GM18870 (cell line): ENCODE measurements at regions not wholly inside any gene's neighbourhood (a gene's known extent, or its start where the extent isn't known, plus 50 kb on each side); places are given as distances from the start of the nearest gene placed in this dataset.

Experiments used
- ATAC-seq: cut with Tn5 transposase; IDR thresholded peaks from one replicate; pipeline ENCODE4 v1.9.1; 2021; ENCODE audit warnings: moderate library complexity; ENCODE audit not compliant: unreplicated experiment

DNA sequence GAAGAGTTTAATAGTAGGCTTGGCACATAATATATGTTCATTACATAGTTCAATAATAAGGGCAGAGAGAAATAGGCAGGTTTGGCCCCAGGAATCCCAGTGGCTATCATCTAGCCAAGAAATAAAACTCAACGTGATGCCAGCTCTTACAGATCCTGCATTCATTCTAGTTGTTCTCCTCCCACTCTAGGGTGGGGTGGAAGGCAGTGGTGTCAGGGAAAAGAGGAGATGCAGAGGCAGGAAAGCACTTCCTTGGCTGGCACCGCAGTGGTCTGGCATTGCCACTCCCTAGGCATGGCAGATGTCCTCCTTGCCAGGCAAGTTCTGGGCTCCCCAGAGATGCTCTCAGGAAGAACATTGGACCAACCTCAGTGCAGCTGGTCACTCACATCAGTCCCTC lies 383.6 kb downstream of the GRIN2B start:
- no peak for ATAC-seq

DNA sequence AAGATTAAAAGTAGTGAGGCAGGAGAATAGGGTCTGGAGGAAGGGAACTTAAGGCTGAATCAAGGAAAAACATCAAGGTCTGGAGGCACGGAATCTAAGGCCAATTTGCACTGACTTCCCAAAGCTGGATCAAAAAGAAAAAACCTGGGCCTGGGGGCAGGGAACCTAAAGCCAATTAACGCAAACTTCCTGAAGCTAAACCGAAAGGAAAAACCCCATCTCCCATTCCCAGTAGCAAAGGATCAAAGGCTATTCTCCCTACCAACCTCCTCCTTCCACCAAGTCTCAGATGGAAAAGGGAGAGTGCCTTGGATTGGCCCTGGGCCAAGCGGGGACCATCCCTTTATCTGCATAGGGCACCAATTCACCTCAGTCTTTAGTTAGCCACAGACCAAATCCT lies 384.2 kb downstream of the GRIN2B start:
- no peak for ATAC-seq

DNA sequence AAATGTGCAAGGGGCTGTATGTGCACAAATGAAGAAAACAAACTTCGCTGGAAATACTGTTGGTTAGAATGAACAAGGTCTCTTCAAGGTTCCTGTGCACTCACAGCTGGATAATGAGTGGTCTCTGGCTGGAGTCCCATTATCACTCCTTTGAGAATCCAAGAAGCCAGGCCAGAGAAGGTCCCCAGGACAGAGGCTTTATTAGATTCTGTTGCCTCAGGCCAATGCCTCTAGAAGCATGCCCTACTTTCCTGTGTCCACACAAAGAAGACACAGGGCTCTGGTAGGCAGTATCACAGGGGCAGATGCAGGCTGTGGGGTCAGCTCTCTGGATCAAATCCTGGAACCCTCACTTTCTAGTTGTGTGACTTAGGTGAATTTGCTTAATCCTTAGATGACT lies 384.7 kb downstream of the GRIN2B start:
- ATAC-seq: no peak

DNA sequence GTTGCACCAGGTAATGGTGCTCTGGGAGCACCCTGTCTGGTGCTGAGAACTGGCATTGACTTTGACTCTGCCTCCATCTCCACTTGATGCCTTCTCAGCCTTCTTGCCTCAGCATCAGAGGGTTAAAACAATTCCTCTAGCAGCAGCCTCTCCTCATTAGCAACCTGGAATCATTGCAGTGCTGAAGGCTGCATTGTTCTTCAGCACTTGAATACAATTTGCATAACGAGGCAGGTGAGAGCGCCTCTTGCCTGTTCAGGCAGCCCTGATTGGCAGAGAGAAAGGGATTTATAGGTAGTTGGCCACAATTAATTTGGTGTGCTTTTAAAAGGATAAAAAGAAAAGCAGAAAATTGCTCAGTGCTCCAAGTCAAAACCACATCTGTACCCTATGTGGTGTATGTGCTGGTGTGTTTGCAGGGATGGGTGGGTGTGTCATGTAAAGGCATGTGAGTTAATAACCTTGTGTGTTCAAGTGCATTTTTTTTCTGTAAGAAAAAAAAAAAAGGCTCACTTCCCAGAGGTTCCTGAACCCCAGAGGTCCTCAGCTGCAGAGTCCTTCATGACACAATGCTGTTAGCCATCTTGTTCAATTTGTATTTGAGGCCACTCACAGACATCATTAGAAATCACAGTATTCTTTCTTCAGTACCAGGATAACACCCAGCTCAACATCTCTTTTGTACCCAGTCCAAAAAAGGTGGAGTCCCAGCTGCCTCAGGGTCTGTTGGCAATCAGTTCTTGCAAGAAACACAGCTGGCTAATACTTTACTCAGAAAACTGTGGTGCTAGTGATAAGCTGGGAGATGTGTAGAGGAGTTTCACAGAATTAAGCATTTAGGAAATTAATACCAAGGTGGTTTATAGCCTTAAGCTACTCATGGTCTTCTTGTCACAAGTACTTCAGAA lies 385.6 kb downstream of the GRIN2B start:
- no peak for ATAC-seq

DNA sequence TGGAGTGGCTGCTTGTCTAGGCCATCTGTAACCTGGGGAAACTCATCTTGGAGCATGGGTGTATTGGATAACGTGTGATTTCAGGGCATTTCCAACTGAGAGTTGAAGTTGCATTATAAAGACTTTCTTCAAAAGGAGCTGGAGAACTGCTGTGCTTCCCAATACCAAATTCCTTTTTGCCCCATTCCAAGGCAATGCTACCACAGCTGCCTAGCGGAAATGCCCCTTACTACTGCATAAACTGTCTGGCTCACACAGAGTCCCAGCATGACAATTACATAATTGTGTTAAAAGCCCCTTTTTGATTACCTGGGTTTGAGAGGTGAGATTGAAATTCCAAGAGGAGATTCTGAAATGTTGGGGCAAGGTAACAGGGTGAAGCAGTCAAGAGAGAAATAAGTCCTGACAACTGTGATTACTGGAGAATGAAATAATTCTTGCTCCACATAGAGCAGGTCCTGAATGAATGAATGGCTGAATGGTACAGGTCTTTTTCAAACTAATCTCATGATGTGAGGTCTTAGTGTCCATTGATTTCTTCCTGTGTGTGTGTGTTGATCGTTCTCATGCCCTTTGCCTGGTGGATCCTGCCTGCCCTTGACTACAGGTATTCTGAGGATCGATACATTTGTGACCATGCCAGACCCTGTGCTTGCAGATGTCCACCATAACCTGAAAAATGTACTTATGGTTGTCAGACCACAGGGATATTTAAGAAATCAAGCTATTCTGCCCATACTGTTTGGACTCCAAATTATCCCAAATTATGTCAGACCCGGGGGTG lies 386.5 kb downstream of the GRIN2B start:
- ATAC-seq: no peak

DNA sequence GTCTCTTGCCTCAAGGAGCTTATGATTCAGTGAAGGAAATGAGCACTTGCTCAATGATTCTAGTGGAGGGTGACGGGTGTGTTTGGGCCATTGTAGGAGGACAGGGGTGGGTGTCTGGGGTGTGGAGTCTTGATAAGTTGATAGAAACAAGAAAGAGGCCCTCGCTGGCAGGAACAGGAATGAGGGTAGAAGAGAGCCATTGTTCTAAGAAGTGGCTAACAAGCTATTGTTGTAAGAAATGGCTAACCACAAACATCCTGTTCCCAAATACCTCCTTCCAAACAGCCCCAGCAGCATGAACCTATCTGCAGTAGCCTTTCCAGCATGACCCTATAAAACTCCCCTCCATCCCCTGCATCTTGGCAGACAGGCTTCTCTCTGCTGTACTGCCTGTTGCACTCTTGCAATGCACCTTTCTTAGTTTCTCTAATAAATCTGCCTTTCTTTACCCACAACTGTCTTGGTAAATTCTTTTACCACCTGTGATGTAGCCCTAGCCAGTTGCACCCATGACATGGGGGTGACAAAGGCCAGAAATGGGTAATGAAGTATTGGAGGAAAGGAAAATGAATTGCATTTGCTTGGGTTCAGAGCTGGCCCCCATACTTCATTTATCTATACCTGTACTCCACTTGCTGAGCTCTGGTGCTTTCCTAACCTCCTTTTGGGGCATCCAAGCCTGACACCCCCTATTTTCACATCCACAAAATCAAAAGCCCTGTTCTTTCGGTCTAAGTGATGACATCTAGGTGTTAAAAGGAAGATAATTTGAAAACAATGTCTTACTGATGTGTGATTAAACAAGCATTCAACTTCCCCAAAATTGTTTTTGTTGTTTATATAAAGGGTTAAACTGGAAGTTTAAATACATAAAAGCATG lies 389.1 kb downstream of the GRIN2B start:
- no peak for ATAC-seq

DNA sequence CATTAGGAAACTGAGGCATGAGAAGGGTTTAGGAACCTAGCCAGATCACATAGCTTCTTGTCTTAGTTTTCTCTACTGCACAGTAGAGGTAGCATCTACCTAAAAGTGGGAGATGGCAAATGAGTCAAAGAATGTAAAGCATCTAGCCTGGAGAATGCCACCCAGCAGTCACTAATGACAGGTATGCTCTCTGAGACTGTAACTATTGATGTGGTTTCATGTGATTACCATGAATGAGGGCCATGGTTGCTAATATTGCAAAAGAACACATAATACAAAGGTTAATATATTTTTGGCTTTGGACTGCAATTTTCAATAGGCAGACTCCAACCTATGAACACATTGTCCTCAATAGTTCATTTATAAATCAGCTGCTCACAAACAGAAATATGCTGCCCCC lies 389.9 kb downstream of the GRIN2B start:
- ATAC-seq: no peak

DNA sequence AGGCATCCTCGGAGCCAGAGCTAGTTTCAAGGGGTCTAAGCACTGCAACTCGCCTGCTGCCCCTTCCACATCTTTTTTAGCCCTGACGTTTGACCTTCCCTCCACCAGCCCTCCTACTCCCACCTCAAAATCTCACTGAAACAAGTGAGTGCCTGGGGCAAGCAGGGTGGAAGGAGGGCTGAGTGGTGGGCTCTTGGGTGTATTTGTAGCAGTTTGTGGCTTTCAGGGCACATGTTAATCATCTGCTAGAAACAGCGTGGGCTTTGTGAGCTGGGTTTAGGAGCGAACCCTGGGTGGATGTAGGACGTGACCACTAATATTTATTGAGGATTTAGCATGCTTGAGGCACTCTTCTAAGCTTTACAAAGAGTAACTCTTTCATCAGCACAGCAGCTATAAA lies 390.3 kb downstream of the GRIN2B start:
- ATAC-seq: no peak

DNA sequence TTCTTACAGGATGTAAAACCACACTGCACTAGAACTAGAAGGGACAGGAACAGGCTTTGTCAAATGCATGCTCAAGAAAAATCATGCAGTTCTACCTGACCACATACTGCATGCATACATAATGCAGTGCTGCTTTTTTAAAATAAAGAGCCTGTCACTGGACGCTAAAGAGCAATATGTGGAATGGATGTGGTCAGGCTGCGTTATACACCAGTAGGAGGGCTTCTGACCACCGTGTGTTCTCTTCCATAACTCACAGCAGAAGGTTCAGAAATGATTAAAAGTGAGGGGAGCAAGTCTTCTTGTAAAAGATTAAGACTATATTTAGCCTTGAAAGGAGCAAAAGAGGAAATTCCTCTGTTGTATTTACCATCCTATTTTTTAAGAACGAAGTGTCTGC lies 392.0 kb downstream of the EMP1 start:
- no peak for ATAC-seq

DNA sequence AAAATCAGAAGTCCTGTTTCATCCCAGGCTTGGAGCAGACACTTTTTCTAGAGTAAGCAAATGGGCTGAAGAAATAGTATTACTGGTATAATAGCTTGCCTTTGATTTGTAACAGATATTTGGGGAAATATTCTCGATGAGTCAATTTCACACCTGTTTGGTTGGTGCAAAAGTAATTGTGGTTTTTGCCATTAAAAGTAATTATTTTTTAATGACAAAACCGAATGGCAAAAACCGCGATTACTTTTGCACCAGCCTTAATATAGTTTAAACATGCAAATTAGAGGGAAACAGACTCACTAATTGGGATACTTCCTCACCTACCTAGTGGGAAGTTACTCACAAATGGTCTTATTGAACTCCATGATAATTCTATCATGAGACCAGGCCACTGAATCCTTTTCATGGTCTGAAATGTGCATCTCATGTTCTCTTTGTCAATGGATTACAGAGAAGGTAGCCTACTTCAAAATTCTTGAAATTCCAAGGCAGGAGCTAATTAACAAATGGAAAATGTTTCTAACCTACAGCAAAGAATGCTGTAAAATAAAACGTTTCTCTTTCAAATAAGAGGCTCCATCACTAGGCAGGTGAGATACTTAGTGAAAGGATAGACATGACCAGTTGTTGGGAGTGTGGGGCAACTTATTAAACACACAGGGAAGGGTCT lies 391.3 kb downstream of the EMP1 start:
- no peak for ATAC-seq

DNA sequence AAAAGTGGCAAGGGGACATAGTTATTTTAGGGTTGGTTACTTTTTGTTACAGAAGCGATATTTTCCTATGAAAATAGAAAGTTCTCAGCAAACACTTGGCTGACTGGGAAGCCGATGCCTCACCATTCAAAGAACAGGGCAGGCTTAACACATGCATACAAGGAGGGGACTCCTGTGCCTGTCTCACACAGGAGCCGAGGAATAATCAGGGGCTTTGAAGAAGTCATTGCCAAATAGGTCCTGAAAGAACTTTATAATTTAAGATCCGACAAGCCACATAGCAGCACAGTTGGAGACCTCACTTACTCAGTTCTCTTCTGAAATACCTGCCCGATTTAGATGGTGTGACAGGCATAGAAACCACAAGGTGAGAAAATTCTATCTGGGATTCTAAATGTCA lies 389.8 kb downstream of the EMP1 start:
- no peak for ATAC-seq

DNA sequence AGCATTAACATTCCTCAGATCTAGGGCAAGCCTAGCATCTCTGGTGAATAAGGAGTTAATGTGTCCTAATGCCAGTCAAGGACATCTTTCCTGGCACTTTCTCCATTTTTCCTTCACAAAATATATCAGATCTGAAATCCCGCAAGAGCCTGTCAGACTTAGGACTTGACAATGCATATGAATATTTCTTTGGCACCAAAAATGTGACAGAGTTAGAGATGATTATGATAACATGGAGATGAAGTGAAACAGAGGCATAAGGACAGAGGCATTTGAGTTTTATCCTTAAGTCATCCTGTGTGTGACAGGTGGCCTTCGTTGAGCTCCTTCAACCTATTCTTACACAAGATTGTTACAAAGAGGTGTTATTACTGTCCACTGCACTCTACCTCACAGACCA lies 388.0 kb downstream of the EMP1 start:
- ATAC-seq: no peak

DNA sequence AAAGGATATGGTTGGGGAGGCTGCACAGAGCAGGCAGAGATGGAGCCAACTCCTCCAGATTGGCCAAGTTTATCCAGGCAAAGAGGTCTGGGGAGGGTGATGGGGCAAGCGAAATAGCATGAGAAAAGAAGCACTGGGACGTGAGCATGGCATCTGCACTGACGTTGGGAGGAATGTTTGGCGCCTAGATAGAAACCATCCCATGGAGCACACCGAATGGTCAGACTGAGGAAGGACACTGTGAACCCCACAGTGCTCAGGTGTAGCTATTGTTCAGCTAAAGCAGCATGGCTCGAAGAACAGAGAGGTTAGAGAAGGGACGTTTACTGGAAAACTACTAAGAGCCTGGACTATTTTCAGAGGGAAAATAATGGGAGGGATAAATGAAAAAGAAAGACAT lies 387.1 kb downstream of the EMP1 start:
- ATAC-seq: no peak

DNA sequence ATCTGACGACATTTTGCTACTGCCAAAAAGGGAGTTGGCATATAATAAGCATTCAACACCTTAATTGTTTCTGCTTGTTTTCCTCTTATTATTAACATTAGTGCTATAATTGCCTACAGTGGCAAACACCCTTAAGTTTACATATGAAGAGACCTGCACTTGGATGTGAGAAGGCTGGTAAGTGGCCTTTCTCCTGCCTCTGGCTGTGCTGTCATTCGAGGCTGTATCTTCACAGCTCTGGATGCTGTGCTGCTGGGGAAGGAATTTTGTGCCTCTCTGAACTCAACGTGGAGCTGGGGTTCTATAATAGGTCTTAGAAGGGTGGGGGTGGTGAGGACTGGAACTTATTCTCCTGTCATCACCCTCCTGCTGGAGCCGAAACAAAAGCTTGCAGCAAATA lies 385.9 kb downstream of the EMP1 start:
- no peak for ATAC-seq

DNA sequence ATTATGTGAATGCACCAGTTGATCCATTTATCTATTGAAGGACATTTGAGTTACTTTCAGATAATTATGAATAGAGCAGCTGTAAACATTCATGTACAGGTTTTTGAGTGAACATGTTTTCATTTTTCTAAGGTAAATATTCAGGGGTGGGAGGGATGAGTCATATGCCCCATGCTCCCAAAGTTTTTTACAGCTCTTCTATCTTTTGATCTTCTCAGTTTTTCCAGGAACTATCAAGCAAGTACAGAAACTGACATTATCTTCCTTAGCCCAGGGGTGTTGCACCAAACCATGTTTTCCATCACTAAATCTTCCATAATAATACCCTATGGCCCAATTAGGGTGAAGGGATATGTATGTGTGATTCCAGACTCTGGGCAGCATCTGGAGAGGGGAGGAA lies 384.5 kb downstream of the EMP1 start:
- no peak for ATAC-seq

DNA sequence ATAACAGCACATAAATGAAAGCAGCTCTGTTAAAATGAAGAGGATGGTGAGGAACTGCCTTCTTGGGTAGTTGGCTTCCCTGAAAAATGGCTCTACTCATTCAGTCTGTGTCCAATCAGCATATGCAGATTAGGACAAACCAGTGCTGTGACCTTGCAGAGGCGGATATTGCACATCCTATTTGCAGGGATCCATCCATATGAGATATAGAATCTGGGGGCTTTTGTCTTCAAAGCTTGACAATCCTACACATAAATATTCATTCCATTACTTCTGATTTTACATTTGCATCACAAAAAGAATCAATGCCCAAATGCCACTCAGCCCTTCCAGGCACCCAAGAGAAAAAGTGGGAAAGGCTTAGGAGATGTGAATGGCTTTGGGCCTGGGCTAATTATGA lies 383.7 kb downstream of the EMP1 start:
- ATAC-seq: no peak

DNA sequence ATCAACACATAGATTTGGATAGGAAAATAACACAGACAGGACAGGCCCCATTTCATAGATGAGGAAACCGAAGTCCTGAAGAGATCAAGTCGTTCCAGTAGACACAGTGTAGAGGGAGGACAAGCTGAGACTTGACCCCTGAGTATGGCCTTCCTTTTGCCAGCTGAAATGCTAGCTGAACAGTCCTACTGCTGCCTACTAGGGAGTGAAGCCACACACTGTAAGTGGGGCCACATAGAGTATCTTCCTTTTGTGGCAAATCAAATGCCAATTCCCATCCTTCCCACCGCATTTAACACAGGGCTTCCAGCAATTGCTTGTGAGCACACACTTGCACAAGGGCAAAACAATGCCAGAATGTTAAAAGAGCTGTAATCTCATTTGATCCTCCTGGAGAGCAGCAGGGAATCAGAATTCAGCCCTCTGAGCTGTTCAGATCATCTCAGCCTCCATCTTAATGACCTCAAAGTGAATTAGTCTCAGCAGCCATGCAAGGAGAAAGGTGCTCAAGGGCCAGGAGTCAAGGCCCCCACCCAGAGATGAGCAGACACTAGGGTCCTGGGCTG lies 380.5 kb downstream of the EMP1 start:
- ATAC-seq: no peak

DNA sequence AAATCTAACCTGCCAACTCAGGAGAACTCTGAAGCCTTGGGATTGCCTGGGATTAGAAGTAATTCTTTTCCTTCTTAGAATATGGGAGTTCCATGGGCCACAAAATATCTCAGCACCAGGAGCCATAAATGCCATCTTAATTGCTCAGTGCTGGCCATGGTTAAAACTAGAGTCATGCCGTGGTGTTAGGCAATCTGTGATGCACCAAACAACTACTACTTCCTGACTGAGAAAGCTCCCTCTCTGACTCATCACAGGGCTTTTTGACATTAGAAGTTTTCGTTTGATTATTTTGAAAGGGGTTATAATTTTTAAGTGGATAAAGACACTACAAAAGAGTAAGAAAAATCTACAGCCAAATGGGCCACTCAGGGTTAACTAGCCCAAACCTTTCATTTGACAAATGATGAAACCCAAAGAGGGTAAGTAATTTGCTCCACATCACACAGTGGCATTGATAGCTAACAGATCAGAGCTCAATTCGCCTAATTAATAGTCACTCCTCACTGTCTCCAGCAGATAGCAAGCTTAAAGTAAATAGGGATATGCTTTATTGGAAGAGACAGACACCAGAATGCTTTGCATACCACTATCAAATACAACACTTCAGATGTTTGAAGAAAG lies 377.3 kb downstream of the EMP1 start:
- ATAC-seq: no peak

DNA sequence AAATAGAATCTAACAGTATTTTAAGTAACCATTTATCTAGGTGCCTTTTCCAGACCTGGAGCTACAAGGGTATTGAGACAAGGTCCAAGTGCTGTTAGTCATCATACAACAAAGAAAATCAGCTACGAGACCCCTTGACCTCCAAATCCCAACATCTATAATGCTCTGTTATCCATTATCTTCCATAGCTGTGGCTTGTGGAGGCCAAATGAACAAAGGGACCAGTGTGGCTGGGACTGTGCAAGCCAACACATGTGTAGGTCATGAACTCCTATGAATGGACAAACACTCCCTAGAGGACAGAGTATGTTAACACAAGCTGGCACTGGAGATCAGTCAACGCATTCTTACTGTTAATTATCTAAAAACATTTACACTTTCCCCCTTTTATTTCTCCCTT lies 374.5 kb downstream of the EMP1 start:
- no peak for ATAC-seq
